ENCODE measurements at regions not wholly inside any gene's neighbourhood (a gene's known extent, or its start where the extent isn't known, plus 50 kb on each side); places are given as distances from the start of the nearest gene placed in this dataset.
A peak's percentile ranks its signal among the peaks of the same experiment; 100 is the strongest.

- H3K4me3 ChIP-seq: no peak overlapping the region
- no peak for TF ChIP-seq Cebpa-rat (IDR thresholded peaks at IDR 0.05)
- H3K27ac ChIP-seq: no peak overlapping the region
- no peaks in the 10 kb centered on the region for H3K36me3 ChIP-seq
- no peaks in the 10 kb centered on the region for H3K27me3 ChIP-seq
- no peak overlapping the region for H3K4me2 ChIP-seq
- no peak overlapping the region for H3K9ac ChIP-seq
- H3K9me3 ChIP-seq (replicated peaks in 1 of 11): peaks cover 0 to 10% (median 0%) of the 10 kb centered on the region in 11 experiments; a peak in 3 of 22 replicates
- H4K20me1 ChIP-seq: no peaks in the 10 kb centered on the region
- peaks cover 0 to 15% (median 0%) of the 10 kb centered on the region in 10 experiments; a peak in 4 of 20 replicates for H3K4me1 ChIP-seq
These were observed 244.3 kb downstream of the PTTG2 start for GRCh38 chr4:38204339-38205035.

DNA sequence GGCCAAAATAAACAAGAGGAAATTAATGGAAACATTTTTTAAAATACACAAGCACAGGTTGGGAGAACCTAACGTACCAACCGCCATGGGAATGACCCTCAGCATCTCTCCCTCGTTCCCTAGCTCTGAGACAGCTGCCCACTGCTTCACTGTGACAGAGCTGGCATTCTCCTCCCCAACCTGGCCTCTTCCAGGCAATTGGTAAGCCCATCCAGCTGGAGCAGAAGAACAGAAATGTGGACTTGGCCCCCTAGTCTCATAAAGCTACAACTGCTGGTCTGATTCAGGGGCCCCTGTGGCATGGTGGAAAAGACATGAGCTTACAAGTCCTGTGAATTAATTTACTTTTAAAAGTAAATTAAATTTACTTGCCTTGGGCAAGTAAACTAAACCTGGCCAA lies 245.1 kb downstream of the PTTG2 start:
- H3K27me3 ChIP-seq: no peaks in the 10 kb centered on the region
- peaks cover 0 to 10% (median 0%) of the 10 kb centered on the region in 11 experiments; a peak in 3 of 22 replicates for H3K9me3 ChIP-seq (replicated peaks in 1 of 11)
- no peak overlapping the region for H3K4me3 ChIP-seq
- H3K4me2 ChIP-seq: no peak overlapping the region
- H3K36me3 ChIP-seq: no peaks in the 10 kb centered on the region
- no peak overlapping the region for H3K27ac ChIP-seq
- no peak overlapping the region for H3K9ac ChIP-seq
- no peaks in the 10 kb centered on the region for H4K20me1 ChIP-seq
- H3K4me1 ChIP-seq: peaks cover 0 to 22% (median 0%) of the 10 kb centered on the region in 10 experiments; a peak in 6 of 20 replicates
- TF ChIP-seq Cebpa-rat (IDR thresholded peaks at IDR 0.05): no peak

DNA sequence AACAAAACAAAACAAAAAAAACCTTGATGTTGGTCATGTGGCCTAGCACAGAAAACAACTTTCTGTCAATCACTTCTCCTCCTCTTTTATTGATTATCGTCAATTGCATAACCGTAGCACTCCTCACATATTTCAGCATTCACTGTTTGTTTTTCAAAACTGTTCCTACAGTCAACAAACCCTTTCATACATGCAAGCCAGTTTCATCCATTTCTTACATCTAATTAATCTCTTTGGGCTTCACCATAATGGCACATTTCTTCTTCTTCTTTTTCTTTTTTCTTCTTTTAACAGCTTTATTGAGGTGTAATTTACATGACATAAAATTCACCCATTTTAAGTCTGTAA lies 246.9 kb downstream of the PTTG2 start:
- Histone ChIP-seq H4K20me1 (no peaks in the 10 kb centered on the region), H3K36me3 (no peaks in the 10 kb centered on the region), H3K4me1 (peaks cover 0 to 40% (median 0%) of the 10 kb centered on the region in 10 experiments; a peak in 7 of 20 replicates), H3K9me3 (replicated peaks in 1 of 11) (peaks cover 0 to 10% (median 0%) of the 10 kb centered on the region in 11 experiments; a peak in 3 of 22 replicates), H3K27me3 (no peaks in the 10 kb centered on the region), H3K4me2 (no peak overlapping the region), H3K4me3 (no peak overlapping the region), H3K9ac (no peak overlapping the region), H3K27ac (no peak overlapping the region)
- no peak for TF ChIP-seq Cebpa-rat (IDR thresholded peaks at IDR 0.05)

DNA sequence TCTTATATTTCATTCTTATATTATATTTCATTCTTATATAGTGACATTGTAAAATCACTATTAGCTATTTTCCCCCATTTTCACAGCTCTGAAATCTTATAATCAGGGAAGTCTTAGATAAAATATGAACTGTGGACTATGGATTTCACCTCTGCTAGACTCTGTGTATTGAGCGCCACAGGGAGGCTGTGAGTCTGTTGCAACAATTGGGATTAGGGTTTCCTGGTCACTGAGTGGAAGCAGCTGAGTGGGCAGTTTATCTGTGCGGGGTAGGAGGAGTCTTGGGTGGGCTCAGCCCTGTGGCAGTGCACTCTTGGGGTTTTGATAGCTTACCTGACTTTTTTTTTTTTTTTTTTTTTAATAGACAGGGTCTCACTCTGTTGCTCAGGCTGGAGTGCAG lies 249.5 kb downstream of the PTTG2 start:
- H3K4me2 ChIP-seq: peak overlapping the region in 2 of 11 experiments; percentile 69; a peak in 4 of 22 replicates
- peaks cover 0 to 66% (median 0%) of the 10 kb centered on the region in 10 experiments; a peak in 7 of 20 replicates for H3K4me1 ChIP-seq
- TF ChIP-seq Cebpa-rat (IDR thresholded peaks at IDR 0.05): no peak
- H3K27ac ChIP-seq: peak overlapping the region in 2 of 11 experiments; percentile 53 to 78; a peak in 2 of 22 replicates
- no peaks in the 10 kb centered on the region for H3K27me3 ChIP-seq
- no peak overlapping the region for H3K9ac ChIP-seq
- H4K20me1 ChIP-seq: no peaks in the 10 kb centered on the region
- no peak overlapping the region for H3K4me3 ChIP-seq
- H3K36me3 ChIP-seq: no peaks in the 10 kb centered on the region
- peaks cover 0 to 5% (median 0%) of the 10 kb centered on the region in 11 experiments; a peak in 1 of 22 replicates for H3K9me3 ChIP-seq (replicated peaks in 1 of 11)

GRCh38 chr4:38210396-38211114 lies 250.4 kb downstream of the PTTG2 start:
- Histone ChIP-seq H4K20me1 (no peaks in the 10 kb centered on the region), H3K4me2 (peak overlapping the region in 4 of 11 experiments; percentile 28 to 69 (median 60); a peak in 6 of 22 replicates), H3K27me3 (no peaks in the 10 kb centered on the region), H3K9me3 (replicated peaks in 1 of 11) (peaks cover 0 to 5% (median 0%) of the 10 kb centered on the region in 11 experiments; a peak in 3 of 22 replicates), H3K27ac (peak overlapping the region in 3 of 11 experiments; percentile 50 to 78 (median 53); a peak in 6 of 22 replicates), H3K9ac (peak overlapping the region in 3 of 11 experiments; percentile 13 to 54 (median 13); a peak in 4 of 22 replicates), H3K36me3 (no peaks in the 10 kb centered on the region), H3K4me1 (peaks cover 0 to 75% (median 0%) of the 10 kb centered on the region in 10 experiments; a peak in 7 of 20 replicates), H3K4me3 (no peak overlapping the region)
- no peak for TF ChIP-seq Cebpa-rat (IDR thresholded peaks at IDR 0.05)

DNA sequence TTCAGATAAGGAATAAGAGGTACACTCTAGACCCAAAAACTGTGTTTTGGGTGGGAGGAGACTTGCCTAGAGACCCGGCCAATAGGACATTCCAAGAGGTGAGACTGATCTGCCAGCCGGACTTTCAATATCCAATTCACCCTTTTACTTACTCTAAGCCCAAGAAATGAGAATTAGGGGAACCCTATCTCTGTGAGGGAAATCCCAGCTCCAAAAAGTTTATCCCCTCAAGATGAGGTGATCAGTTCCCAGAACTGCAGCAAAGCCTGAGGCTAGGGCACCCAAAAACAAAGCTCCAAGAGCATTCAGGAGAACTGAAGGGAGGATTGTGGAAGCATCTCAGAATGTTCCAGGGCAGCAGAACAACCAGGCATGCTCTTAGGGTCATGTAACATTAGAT lies 251.7 kb downstream of the PTTG2 start:
- Histone ChIP-seq H3K9ac (peak overlapping the region in 1 of 11 experiments; percentile 66; a peak in 2 of 22 replicates), H3K27ac (peak overlapping the region in 4 of 11 experiments; percentile 41 to 78 (median 60); a peak in 7 of 22 replicates), H3K9me3 (replicated peaks in 1 of 11) (peaks cover 0 to 5% (median 0%) of the 10 kb centered on the region in 11 experiments; a peak in 3 of 22 replicates), H4K20me1 (no peaks in the 10 kb centered on the region), H3K4me2 (peak overlapping the region in 3 of 11 experiments; percentile 52 to 69 (median 69); a peak in 6 of 22 replicates), H3K4me1 (peaks cover 0 to 77% (median 0%) of the 10 kb centered on the region in 10 experiments; a peak in 7 of 20 replicates), H3K27me3 (no peaks in the 10 kb centered on the region), H3K36me3 (no peaks in the 10 kb centered on the region), H3K4me3 (no peak overlapping the region)
- no peak for TF ChIP-seq Cebpa-rat (IDR thresholded peaks at IDR 0.05)

- 0 out of 22 replicates have a peak overlapping the region, but pooled peaks of 1 of the 11 experiments have one; percentile 26 for H3K9ac ChIP-seq
- no peak overlapping the region for H3K4me3 ChIP-seq
- H3K4me1 ChIP-seq: peaks cover 0 to 82% (median 0%) of the 10 kb centered on the region in 10 experiments; a peak in 7 of 20 replicates
- H3K9me3 ChIP-seq (replicated peaks in 1 of 11): peaks cover 0 to 4% (median 0%) of the 10 kb centered on the region in 11 experiments; a peak in 2 of 22 replicates
- H3K4me2 ChIP-seq: peak overlapping the region in 3 of 11 experiments; percentile 47 to 69 (median 62); a peak in 6 of 22 replicates
- no peaks in the 10 kb centered on the region for H3K36me3 ChIP-seq
- no peak for TF ChIP-seq Cebpa-rat (IDR thresholded peaks at IDR 0.05)
- peak overlapping the region in 2 of 11 experiments; percentile 58 to 78; a peak in 4 of 22 replicates for H3K27ac ChIP-seq
- H4K20me1 ChIP-seq: no peaks in the 10 kb centered on the region
- no peaks in the 10 kb centered on the region for H3K27me3 ChIP-seq
These were observed 253.0 kb downstream of the PTTG2 start for GRCh38 chr4:38213083-38213805.

- TF ChIP-seq Cebpa-rat (IDR thresholded peaks at IDR 0.05): no peak
- Histone ChIP-seq H3K27ac (no peak overlapping the region), H3K27me3 (no peaks in the 10 kb centered on the region)
These were observed 262.7 kb downstream of the PTTG2 start for GRCh38 chr4:38222892-38223291.

More at GRCh38 chr4:38222892-38223291, 262.7 kb downstream of the PTTG2 start:
- peak overlapping the region in 2 of 11 experiments; percentile 63 to 71; a peak in 4 of 22 replicates for H3K4me2 ChIP-seq
- H4K20me1 ChIP-seq: no peaks in the 10 kb centered on the region
- H3K4me3 ChIP-seq: no peak overlapping the region
- H3K9me3 ChIP-seq (replicated peaks in 1 of 11): no peaks in the 10 kb centered on the region
- no peaks in the 10 kb centered on the region for H3K36me3 ChIP-seq
- H3K4me1 ChIP-seq: peaks cover 0 to 46% (median 0%) of the 10 kb centered on the region in 10 experiments; a peak in 4 of 20 replicates
- H3K9ac ChIP-seq: no peak overlapping the region
